SK-N-SH treated with all-trans-retinoic acid at 6 μM for 48 hours (cell line): ENCODE measurements at regions not wholly inside any gene's neighbourhood (a gene's known extent, or its start where the extent isn't known, plus 50 kb on each side); places are given as distances from the start of the nearest gene placed in this dataset.

Experiments
- CSDC2 ChIP-seq: fragments of 250-450 bp; sonication (Bioruptor Pico); IDR thresholded peaks from 2 replicates; pipeline ENCODE4 v1.5.0; 2020; ENCODE audit warnings: mild to moderate bottlenecking, moderate library complexity
- ISL1 ChIP-seq: fragments of 250-450 bp; sonication (Bioruptor Pico); IDR thresholded peaks from 2 replicates; pipeline ENCODE4 v2.1.2; 2022; ENCODE audit warnings: mild to moderate bottlenecking, moderate library complexity
- PATZ1 ChIP-seq: fragments of 250-450 bp; sonication (Bioruptor Pico); IDR thresholded peaks from 2 replicates; pipeline ENCODE4 v1.8.0; 2020; ENCODE audit warnings: mild to moderate bottlenecking, moderate library complexity, borderline replicate concordance
- PPARA ChIP-seq: fragments of 250-450 bp; sonication (Bioruptor Pico); IDR thresholded peaks from 2 replicates; pipeline ENCODE4 v1.5.0; 2020; ENCODE audit warnings: mild to moderate bottlenecking, borderline replicate concordance
- TCF4 ChIP-seq: fragments of 250-450 bp; sonication (Bioruptor Pico); IDR thresholded peaks from 2 replicates; pipeline ENCODE4 v1.8.0; 2021; ENCODE audit warnings: mild to moderate bottlenecking, moderate library complexity, borderline replicate concordance
- ZNF8 ChIP-seq: fragments of 450-650 bp; formaldehyde crosslinking; IDR thresholded peaks from 2 replicates; pipeline ENCODE4 v1.5.0; 2020; ENCODE audit warnings: mild to moderate bottlenecking, moderate library complexity
- TF ChIP-seq, protein P1 (sequence below): fragments of 250-450 bp; sonication (Bioruptor Pico); IDR thresholded peaks from 2 replicates; pipeline ENCODE4 v1.8.0; 2021; ENCODE audit warnings: low read depth, mild to moderate bottlenecking, moderate library complexity, borderline replicate concordance

DNA sequence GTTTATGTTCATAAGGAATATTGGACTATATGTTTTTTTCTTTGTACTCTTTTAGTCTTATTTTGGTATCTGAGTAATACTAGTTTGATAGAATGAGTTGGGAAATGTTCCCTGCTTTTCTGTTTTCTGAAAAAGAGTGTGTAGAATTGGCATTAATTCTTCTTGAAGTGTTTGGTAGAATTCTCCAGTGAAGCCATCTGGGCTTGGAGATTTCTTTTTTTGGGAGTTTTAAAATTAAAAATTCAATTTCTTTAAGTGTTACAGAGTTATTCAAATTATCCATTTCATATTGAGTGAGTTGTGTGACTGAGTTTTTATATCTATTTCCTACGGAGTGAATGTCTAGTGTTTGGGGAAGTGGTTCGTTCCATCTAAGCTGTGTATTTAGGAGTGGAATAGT, 80.6 kb upstream of the HS6ST1 start:
- no peak for TF ChIP-seq CSDC2
- no peak for TF ChIP-seq PATZ1 (CRISPR knock-in tag)
- no peak for TF ChIP-seq ISL1
- TF ChIP-seq, protein P1, sequence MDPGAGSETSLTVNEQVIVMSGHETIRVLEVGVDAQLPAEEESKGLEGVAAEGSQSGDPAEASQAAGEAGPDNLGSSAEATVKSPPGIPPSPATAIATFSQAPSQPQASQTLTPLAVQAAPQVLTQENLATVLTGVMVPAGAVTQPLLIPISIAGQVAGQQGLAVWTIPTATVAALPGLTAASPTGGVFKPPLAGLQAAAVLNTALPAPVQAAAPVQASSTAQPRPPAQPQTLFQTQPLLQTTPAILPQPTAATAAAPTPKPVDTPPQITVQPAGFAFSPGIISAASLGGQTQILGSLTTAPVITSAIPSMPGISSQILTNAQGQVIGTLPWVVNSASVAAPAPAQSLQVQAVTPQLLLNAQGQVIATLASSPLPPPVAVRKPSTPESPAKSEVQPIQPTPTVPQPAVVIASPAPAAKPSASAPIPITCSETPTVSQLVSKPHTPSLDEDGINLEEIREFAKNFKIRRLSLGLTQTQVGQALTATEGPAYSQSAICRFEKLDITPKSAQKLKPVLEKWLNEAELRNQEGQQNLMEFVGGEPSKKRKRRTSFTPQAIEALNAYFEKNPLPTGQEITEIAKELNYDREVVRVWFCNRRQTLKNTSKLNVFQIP (CRISPR knock-in tag): no peak
- TF ChIP-seq PPARA (CRISPR knock-in tag): no peak
- TF ChIP-seq TCF4 (CRISPR knock-in tag): no peak
- TF ChIP-seq ZNF8 (CRISPR knock-in tag): no peak
